MM.1S (cell line): ENCODE measurements at regions not wholly inside any gene's neighbourhood (a gene's known extent, or its start where the extent isn't known, plus 50 kb on each side); places are given as distances from the start of the nearest gene placed in this dataset.

Experiments
- EZH2 ChIP-seq: fragments of 300-600 bp; sonication (generic); optimal IDR thresholded peaks from 2 replicates; pipeline ENCODE3; 2017; ENCODE audit warnings: low read depth, mild to moderate bottlenecking, antibody characterized with exemption, low read length, mixed read lengths
- EZH2phosphoT487 ChIP-seq: fragments of 300-600 bp; sonication (generic); IDR thresholded peaks from 2 replicates; pipeline ENCODE4 v1.6.1; 2018; ENCODE audit warnings: antibody characterized with exemption, low read length
- TF ChIP-seq, protein P1 (sequence below): fragments of 300-600 bp; sonication (generic); IDR thresholded peaks from 2 replicates; pipeline ENCODE4 v1.5.1; 2016; ENCODE audit warnings: antibody characterized with exemption, low read length, mixed read lengths

- TF ChIP-seq, protein P1, sequence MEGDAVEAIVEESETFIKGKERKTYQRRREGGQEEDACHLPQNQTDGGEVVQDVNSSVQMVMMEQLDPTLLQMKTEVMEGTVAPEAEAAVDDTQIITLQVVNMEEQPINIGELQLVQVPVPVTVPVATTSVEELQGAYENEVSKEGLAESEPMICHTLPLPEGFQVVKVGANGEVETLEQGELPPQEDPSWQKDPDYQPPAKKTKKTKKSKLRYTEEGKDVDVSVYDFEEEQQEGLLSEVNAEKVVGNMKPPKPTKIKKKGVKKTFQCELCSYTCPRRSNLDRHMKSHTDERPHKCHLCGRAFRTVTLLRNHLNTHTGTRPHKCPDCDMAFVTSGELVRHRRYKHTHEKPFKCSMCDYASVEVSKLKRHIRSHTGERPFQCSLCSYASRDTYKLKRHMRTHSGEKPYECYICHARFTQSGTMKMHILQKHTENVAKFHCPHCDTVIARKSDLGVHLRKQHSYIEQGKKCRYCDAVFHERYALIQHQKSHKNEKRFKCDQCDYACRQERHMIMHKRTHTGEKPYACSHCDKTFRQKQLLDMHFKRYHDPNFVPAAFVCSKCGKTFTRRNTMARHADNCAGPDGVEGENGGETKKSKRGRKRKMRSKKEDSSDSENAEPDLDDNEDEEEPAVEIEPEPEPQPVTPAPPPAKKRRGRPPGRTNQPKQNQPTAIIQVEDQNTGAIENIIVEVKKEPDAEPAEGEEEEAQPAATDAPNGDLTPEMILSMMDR, result no peak
- no peak for TF ChIP-seq EZH2
- TF ChIP-seq EZH2phosphoT487, result no peak
These were observed 701.2 kb upstream of the IGFBP3 start for GRCh38 chr7:46622251-46622650.
